Panc1 (cell line): ENCODE measurements at regions not wholly inside any gene's neighbourhood (a gene's known extent, or its start where the extent isn't known, plus 50 kb on each side); places are given as distances from the start of the nearest gene placed in this dataset.

Source experiments
- SIN3A ChIP-seq: IDR thresholded peaks from 2 replicates; pipeline ENCODE4 v1.6.1; 2012; ENCODE audit warnings: low read depth, mild to moderate bottlenecking, low read length, moderate library complexity, borderline replicate concordance; ENCODE audit not compliant: insufficient read depth
- TF ChIP-seq, protein P1 (sequence below): fragments of 450-650 bp; IDR thresholded peaks from 2 replicates; pipeline ENCODE4 v1.5.1; 2017; ENCODE audit warnings: mild to moderate bottlenecking

DNA sequence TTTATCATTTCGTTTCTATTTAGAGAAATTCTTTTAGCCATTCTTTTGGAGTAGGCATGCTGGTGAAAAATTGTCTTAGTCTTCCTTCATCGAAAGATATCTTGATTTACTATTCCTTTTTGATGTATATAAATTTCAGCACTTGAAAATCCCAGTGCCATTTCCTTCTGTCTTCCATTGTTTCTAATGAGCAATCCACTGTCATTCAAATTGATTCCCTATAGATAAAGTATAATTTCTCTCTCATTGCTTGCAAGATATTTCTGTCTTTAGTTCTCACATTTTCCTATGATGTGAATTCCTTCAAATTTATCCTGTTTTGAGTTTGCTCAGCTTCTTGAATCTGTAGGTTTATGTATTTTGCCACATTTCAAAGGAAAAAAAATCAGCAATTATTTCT is 251.1 kb upstream of the CHD6 start:
- TF ChIP-seq, protein P1, sequence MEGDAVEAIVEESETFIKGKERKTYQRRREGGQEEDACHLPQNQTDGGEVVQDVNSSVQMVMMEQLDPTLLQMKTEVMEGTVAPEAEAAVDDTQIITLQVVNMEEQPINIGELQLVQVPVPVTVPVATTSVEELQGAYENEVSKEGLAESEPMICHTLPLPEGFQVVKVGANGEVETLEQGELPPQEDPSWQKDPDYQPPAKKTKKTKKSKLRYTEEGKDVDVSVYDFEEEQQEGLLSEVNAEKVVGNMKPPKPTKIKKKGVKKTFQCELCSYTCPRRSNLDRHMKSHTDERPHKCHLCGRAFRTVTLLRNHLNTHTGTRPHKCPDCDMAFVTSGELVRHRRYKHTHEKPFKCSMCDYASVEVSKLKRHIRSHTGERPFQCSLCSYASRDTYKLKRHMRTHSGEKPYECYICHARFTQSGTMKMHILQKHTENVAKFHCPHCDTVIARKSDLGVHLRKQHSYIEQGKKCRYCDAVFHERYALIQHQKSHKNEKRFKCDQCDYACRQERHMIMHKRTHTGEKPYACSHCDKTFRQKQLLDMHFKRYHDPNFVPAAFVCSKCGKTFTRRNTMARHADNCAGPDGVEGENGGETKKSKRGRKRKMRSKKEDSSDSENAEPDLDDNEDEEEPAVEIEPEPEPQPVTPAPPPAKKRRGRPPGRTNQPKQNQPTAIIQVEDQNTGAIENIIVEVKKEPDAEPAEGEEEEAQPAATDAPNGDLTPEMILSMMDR: no peak
- TF ChIP-seq SIN3A: no peak
